SK-MEL-5 (cell line): ENCODE measurements at regions not wholly inside any gene's neighbourhood (a gene's known extent, or its start where the extent isn't known, plus 50 kb on each side); places are given as distances from the start of the nearest gene placed in this dataset.

Experiments
- DNase-seq: peaks from one replicate; pipeline ENCODE4 v3.0.0-alpha.2; 2016; ENCODE audit warnings: low read depth, low spot score
- in situ Hi-C: cut with HindIII; loops from 2 replicates; pipeline ENCODE4 v1.10.0; 2016; ENCODE audit warnings: low sequenced_read_pairs, high pct_unique_total_duplicates, low pct_unique_long_range_greater_than_20kb

GRCh38 chr2:20136149-20136548 lies 84.7 kb upstream of the LAPTM4A start:
- in situ Hi-C loops: no loop called here
- no peak for DNase-seq

GRCh38 chr2:20135631-20136050 lies 84.2 kb upstream of the LAPTM4A start:
- peak; percentile 91 for DNase-seq
- in situ Hi-C loops: no loop called here

GRCh38 chr2:20132990-20133535 lies 81.6 kb upstream of the LAPTM4A start:
- in situ Hi-C loops: no loop called here
- DNase-seq: no peak

GRCh38 chr2:20130821-20131645 lies 79.6 kb upstream of the LAPTM4A start:
- DNase-seq: no peak
- in situ Hi-C loops: no loop called here

GRCh38 chr2:20130160-20130560 lies 78.7 kb upstream of the LAPTM4A start:
- no peak for DNase-seq

GRCh38 chr2:20129331-20130159 lies 78.1 kb upstream of the LAPTM4A start:
- in situ Hi-C loops: no loop called here

More at GRCh38 chr2:20130160-20130560, 78.7 kb upstream of the LAPTM4A start:
- in situ Hi-C loops: no loop called here

GRCh38 chr2:20128506-20129330 lies 77.3 kb upstream of the LAPTM4A start:
- in situ Hi-C loops: no loop called here
- no peak for DNase-seq

More at GRCh38 chr2:20129331-20130159, 78.1 kb upstream of the LAPTM4A start:
- no peak for DNase-seq

GRCh38 chr2:20126469-20126868 lies 75.0 kb upstream of the LAPTM4A start:
- DNase-seq: no peak
- in situ Hi-C loops: no loop called here

- in situ Hi-C loops: no loop called here
- DNase-seq: no peak
Measured at GRCh38 chr2:20126040-20126439, 74.6 kb upstream of the LAPTM4A start.

GRCh38 chr2:20125616-20126015 lies 74.2 kb upstream of the LAPTM4A start:
- DNase-seq: no peak
- in situ Hi-C loops: no loop called here

GRCh38 chr2:20125164-20125563 lies 73.7 kb upstream of the LAPTM4A start:
- in situ Hi-C loops: no loop called here
- no peak for DNase-seq

GRCh38 chr2:20123871-20124594 lies 72.6 kb upstream of the LAPTM4A start:
- no peak for DNase-seq

GRCh38 chr2:20122864-20123263 lies 71.4 kb upstream of the LAPTM4A start:
- no peak for DNase-seq
- in situ Hi-C loops: no loop called here

More at GRCh38 chr2:20123871-20124594, 72.6 kb upstream of the LAPTM4A start:
- in situ Hi-C loops: no loop called here

- DNase-seq: no peak
- in situ Hi-C loops: no loop called here
Measured at GRCh38 chr2:20120569-20121416, 69.4 kb upstream of the LAPTM4A start.

GRCh38 chr2:20118051-20118450 lies 66.6 kb upstream of the LAPTM4A start:
- in situ Hi-C loops: no loop called here
- no peak for DNase-seq

GRCh38 chr2:20115902-20116301 lies 64.5 kb upstream of the LAPTM4A start:
- in situ Hi-C loops: no loop called here
- no peak for DNase-seq
